ENCODE measurements at regions not wholly inside any gene's neighbourhood (a gene's known extent, or its start where the extent isn't known, plus 50 kb on each side); places are given as distances from the start of the nearest gene placed in this dataset.
"Not testable (repeated sequence)": the region's sequence is repeated elsewhere in the genome, so short reads cannot be mapped to it uniquely, and the experiment has no call there.

GRCh38 chr7:149714081-149714909 is 59.1 kb downstream of the ZNF467 start:
- peak; percentile 97 for DNase-seq

DNA sequence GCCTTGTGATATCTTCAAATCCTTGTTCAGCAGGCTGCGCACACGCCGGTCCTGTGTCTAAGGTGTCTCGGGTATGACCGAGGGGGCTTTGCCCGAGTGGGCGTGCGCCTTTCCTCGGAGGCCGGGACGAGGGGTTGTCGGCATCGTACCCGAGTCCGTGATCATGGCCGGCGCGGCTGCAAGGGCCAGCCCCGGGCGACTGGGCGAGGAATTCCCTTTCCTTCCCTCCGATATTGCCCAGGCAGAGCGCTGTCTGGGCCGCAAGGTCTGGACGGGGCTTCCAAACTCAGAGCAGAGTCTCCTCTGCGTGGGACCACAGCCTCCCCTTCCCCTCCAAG is 59.7 kb downstream of the ZNF467 start:
- no peak for DNase-seq

- no peak for DNase-seq
Observed at GRCh38 chr7:149713061-149713730, 60.2 kb downstream of the ZNF467 start.

- DNase-seq, result no peak
Observed at GRCh38 chr7:149708026-149708425, 65.4 kb downstream of the ZNF467 start.

DNA sequence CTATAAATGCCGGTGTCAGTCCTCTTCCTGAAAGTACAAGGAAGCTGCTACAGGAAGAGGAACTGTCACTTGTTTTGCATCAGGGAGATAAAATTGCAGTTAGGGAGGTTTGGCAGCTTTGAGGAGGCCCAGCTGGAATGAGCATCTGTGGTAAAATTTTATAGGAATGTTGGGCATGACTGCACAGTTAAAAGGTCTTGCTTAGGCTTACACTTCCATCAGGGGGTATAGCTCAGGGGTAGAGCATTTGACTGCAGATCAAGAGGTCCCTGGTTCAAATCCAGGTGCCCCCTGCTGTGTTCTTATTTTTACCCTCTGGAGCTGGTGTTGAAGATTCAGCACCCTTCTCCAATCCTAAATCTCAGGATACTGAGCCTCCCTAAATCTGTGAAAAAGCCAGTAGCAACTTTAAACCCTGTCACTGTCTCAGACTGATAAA is 65.9 kb downstream of the ZNF467 start:
- DNase-seq, result no peak

DNA sequence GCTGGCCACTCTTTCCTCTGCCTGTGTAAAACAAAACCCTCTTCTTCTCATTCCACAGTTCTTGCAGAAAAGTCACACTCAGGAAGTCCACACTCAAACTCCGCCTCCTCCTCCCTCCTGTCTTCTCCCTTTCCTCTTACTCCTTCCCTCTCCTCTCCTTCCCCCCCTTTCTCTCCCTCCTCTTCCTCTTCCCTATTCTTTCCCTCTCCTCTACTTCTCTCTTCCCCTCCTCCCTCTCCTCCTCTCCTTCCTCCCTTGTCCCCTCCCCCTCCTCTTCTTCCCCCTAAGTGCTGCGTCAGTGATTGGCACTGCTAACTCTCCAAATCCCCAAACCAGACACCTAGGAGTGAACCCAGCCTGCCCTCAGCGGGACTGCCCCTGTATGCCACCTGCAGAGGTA is 67.0 kb downstream of the ZNF467 start:
- DNase-seq, result no peak

GRCh38 chr7:149704507-149704906 is 68.9 kb downstream of the ZNF467 start:
- no peak for DNase-seq

DNA sequence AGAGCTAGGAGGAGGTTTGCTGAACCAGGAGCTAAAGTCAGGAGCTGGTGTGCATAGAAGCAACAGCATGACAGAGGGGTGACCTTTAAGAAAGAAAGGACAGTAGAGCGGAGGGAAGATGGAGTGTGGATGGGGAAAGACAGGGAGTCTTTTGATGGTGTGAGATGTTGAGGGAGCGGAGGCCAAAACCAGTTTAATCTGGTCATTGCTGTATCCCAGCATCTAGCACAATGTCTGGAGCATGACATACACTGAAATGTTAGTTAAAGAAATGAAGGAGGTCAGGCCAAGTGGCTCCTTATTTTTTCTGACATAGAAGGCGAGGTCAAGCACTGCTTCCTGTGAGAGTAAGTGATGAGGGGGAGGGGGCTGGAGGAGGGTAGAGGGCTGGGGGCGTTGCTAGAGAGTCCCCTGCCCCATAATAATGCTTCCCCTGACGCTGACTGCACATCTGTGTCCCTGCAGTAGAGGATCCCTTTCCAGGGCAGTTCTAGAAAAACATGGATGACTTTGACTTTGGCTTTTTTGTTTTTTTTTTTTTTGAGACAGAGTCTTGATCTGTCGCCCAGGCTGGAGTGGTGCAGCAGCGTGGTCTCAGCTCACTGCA is 70.2 kb downstream of the ZNF467 start:
- no peak for DNase-seq

GRCh38 chr7:149701495-149702240 is 71.7 kb downstream of the ZNF467 start:
- no peak for DNase-seq

DNA sequence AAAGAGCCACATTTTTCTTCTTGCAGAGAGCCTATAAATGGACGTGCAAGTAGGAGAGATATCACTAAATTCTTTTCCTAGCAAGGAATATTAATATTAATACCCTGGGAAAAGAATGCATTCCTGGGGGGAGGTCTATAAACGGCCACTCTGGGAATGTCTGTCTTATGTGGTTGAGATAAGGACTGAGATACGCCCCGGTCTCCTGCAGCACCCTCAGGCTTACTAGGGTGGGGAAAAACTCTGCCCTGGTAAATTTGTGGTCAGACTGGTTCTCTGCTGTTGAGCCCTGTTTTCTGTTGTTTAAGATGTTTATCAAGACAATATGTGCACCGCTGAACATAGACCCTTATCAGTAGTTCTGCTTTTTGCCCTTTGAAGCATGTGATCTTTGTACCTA is 75.6 kb downstream of the ZNF467 start:
- not testable (repeated sequence) for DNase-seq

GRCh38 chr7:149696280-149696679 is 77.1 kb downstream of the ZNF467 start:
- no peak for DNase-seq

DNA sequence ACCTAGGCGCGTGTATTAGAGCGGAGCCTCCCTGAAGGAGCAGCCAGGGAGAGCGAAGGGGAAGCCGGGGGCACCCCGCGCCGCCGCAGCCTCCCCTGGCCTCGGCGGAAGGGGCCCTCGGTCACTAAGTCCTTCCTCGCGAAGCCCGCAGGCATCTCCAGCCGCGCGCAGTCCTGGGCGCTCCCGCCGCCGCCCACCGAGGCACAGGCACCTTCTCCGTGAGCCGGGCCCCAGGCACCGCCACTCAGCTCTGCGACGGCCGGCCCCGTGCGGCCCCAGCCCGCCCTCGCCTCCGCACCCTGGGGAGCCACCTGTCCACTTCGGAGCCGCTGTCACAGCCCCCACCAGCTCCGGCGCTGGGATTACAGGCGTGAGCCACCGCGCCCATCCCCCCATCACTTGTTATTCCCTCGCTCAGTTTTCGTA is 80.8 kb downstream of the ZNF467 start:
- no peak for DNase-seq

GRCh38 chr7:149692056-149692455 is 81.3 kb downstream of the ZNF467 start:
- DNase-seq, result no peak

DNA sequence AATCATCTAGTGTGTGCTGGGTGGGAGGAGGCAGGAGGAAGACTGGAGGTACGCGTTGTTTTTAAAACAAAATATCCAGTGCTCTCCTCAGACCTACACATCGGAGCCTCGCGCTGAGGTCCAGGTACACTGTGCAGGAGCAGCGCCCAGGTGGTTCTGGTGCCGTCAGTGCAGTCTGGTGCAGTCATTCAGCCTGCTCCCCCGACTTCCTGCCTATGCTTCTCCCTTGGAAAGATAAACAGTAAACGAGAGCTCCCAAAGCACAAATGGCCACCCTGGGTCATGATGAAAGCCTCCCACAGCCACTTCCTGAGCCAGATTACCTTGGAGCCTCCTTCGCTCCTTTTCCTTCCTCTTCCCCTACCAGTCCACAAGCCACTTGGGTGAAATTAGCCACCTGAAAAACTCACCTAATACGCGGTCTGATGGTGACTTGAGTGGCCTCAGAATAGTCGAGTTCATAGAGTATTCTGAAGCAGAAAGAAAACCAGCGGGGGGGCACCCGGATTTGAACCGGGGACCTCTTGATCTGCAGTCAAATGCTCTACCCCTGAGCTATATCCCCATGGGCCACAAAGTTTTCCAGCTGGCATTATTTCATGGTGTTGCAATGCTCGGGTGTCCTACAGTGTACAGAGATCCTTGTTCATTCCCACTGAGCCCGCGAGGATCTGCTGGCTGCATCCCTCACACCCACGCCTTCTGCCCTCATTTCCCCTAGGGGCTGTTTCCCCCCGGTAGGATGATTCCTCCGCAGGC is 82.5 kb downstream of the ZNF467 start:
- DNase-seq, result no peak

DNA sequence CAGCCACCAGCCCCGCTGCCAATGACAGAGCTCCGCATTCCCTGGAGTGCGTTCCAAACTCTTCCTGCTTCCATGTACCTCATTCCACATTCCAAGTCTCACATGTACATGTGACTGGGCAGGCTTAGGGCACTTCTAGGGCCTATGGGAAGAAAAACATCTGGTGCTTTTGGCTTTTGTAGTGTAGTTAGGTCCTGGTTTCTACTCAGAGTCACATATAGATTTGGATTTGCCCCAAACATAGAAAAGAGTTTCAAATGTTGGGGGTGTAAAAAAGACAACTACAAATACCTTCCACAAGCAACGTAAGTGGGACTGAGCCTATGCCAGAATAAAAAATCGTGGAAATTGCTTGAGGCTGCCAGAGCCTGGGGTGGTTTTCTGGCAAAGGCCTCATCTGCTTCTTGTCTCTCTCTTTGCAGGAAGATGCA is 84.1 kb downstream of the ZNF467 start:
- DNase-seq, result no peak

DNA sequence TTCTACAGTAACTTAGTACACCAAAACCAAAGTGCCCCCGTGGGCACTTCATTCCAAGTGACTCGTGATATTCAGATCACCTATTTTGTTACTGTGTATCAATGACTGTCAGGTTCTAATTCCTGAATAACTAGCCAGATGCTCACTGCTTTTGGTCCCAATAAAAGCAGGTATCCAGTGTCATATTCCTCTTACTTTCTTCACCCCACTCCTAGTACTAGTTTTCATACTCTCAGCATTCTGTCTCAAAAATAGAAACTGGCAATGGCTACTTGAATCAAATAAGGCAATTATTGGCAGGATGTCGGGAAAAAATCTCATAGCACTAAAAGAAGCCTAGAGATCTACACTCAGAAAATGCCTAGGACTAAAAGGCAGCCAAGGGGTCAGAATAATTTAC is 84.6 kb downstream of the ZNF467 start:
- no peak for DNase-seq

- DNase-seq, result not testable (repeated sequence)
Observed at GRCh38 chr7:149687820-149688219, 85.6 kb downstream of the ZNF467 start.

DNA sequence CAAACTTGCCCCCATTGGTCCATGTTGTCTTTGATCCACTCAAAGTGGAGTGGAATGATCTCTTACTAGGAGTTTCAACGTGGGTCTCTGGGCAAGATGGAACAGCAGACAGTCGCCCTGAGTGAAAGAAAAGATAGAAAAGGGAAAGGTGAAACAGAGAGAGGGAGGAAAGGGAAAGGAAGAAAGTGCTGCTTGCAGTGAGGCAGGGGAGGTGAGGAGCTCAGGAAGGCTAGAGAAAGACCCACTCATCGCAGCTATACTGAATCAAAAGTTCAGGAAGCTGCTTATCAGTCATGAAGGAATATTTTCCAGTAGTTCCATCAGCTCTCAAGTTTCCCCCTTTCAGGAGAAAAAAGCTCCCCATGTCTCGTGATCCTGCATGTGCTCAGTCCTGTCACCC is 86.9 kb downstream of the ZNF467 start:
- no peak for DNase-seq

GRCh38 chr7:149686011-149686410 is 87.4 kb downstream of the ZNF467 start:
- DNase-seq, result no peak

GRCh38 chr7:149685455-149685854 is 87.9 kb downstream of the ZNF467 start:
- DNase-seq, result no peak

DNA sequence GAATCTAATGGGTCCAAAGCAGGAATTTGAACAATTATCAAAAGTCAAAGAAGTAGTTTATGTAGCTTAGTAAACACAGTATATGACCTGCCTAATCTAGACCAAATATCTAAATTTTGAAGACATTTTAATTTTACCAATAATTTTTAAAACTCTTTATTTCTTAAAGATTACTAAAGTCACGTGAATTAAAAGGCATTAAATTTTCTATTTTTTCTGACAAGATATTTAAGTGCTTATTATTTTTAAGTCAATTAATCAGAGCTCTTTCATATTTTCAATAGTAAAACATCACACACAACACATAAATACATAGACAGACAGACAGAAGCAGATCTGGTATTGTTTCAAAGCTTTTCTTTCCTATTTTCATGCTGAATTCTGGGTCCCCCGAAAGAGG is 89.5 kb downstream of the ZNF467 start:
- no peak for DNase-seq

DNA sequence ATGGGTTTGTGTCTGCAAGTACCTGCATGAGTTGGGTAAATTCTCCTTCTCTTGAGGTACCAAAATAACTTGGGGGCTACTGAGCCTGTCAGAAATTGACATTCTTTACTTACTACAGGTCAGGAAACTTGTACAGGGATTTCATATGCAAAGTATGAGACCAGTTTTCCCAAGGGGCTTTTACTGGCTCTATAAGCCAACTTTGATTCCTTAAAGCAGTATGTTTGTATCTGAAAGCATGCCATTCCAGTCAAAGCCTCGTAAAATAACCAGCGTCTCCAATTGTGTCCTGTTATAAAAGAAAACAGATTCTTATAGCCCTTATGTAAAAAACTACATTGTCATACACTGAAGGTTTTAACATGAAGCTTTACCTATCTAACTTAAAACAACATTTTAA is 90.2 kb downstream of the ZNF467 start:
- DNase-seq, result no peak

- no peak for DNase-seq
Observed at GRCh38 chr7:149682038-149682437, 91.3 kb downstream of the ZNF467 start.

Data from stimulated activated CD4-positive, alpha-beta T cell treated with anti-CD3 and anti-CD28 coated beads, Interleukin-4, amount 100 ng/mL, for 1 hour (primary cell).